ENCODE measurements at regions not wholly inside any gene's neighbourhood (a gene's known extent, or its start where the extent isn't known, plus 50 kb on each side); places are given as distances from the start of the nearest gene placed in this dataset.
"Not testable (repeated sequence)": the region's sequence is repeated elsewhere in the genome, so short reads cannot be mapped to it uniquely, and the experiment has no call there.

DNA sequence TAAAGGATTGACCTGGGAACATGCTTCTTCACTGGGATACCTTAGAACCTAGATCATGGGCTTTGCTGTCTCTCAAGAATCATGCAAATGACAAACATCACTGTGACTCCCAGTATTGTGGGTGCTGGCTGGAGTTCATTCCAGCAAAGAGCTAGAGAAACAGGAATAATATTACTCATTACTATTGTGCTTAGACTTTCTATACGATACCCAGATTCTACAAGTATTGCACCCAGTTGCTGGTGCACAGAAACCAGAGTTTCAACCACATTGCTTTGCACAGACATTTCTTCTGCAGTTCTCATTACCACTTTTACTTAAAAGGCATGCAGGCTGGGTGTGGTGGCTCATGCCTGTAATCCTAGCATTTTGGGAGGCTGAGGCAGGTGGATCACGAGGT is 220.4 kb upstream of the ZNF217 start:
- no peak for DNase-seq

DNA sequence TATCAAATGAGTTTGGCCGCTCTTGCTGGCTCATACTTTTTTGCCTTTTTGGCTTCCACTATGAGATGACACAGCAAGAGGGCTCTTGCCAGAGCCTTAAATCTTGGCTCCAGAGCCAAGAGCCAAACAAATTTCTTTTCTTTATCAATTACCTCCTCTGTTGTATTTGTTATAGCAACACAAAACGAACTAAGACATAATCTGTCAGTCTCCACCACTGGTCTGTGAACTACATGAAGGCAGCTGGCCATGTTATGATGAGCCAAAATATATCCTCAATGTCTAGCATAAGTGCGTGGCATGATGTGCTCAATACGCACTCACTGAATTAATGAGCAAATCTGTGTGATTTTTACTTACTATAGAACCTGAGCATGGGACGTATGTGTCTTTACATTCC is 220.0 kb upstream of the ZNF217 start:
- DNase-seq = no peak

DNA sequence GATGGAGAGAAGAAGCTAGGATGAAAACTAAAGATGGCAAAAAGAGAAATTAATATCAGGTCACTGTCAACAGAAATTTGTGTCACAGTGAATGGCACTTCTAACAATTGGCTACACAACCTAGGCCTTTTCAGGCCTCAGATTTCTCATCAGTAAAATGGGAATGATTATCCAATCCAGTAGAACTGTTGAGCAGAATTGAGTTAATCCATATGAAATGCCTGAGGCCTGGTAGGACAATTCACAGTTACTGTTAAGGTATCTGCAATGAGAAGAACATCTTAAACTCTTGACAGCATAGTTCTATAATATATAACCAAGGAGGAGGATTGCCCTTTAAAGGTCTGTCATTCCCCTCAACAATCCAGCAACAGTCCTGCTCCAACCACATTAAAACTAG is 217.9 kb upstream of the ZNF217 start:
- no peak for DNase-seq

DNA sequence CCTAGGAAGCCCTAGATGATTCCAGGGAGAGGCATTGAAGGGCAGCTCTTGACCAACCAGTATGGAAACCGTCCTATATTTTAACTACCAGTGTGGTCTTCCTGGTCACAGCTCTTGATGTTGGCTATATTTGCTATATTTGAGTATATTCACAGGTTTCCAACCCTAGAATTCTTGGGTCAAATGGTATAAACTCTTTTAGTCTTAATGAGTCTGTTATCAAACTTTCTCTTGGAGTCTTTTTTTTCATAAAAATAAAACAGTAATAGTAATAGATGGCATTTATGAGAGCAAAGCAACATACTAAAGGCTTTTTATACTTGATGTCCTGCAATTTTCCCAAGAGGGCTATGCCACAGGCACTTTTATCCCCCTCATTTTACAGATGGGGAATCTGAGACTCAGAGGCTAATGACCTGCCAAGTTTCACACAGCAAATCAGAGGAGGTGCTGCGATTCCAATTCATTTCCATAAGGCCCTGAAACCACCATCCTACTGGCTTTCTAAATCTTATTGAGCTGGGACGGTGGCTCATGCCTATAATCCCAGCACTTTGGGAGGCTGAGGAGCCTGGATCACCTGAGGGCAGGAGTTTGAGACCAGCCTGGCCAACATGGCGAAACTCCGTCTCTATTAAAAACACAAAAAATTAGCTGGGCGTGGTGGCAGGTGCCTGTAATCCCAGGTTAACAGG is 217.2 kb upstream of the ZNF217 start:
- no peak for DNase-seq

DNA sequence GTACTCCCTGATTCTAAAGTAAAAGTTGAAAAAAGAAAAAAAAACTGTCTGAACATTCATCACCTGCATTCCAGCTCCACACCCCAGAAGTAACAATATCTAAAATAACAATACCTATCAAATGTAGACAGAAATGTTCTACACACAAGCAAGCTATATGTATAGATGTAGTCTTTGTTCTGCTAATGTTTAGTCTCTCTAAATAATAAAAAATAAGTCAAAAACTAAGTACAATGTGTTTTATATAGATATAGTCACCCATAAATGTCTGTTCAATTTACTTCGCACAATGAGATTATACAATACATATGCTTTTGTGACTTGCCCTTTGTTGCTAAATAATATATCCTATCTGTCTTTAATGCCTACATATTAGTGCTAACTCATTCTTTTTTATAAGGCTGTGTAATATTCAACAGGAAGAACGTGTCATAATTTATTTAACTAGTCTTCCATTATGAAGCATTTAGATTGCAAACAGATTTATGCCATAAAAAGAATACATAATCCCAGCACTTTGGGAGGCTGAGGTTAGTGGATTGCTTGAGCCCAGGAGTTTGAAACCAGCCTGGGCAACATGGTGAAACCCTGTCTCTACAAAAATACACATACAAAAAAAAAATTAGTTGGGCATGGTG is 216.2 kb upstream of the ZNF217 start:
- no peak for DNase-seq

DNA sequence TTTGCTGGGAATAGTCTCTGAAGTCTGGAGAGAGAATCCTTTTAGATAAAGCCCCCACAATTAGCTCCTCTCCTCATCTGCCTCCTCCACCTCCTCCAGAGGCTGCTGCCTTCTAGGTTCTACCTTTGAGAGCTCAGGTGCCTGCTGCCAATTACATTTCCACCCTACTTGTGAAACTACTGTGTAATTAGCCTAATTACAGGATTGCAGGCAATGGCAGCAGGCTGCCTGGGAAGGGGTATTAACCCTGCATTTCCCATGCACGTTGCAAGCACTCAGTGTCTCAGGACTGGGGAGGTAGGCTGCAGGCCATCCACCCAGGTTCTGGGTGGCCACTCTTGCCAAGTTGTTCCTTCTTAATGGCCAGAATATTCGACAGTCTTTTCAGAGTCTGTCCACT is 215.6 kb upstream of the ZNF217 start:
- no peak for DNase-seq

DNA sequence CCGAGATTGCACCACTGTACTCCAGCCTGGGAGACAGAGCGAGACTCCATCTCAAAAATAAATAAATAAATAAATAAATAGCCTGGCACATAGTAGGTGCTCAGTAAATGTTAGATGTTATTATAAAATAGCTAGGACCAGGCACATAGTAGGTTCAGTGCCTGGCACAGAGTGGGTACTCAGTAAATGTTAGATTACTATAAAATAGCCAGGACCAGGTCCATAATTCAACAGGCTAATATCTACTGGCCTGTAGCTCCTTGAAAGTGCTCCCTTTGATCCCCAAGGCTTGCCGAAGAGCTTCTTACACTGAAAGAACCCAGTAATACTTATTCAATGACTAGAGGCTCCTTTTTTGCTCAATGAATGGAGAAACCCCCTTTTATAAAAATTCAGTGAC is 215.1 kb upstream of the ZNF217 start:
- DNase-seq = no peak

DNA sequence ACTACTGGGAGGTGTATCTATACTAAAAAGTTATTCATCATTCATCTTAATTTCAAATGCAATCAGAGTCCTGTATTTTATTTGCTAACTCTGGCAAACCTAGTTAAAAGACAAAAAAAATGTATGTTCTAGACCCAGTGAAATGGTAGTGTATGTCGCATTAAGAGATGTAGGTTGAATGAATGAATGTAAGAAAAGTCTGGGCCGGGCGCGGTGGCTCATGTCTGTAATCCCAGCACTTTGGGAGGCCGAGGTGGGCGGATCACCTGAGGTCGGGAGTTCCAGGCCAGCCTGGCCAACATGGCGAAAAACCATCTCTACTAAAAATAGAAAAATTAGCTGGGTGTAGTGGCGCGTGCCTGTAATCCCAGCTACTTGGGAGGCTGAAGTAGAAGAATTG is 214.7 kb upstream of the ZNF217 start:
- DNase-seq = not testable (repeated sequence)

DNA sequence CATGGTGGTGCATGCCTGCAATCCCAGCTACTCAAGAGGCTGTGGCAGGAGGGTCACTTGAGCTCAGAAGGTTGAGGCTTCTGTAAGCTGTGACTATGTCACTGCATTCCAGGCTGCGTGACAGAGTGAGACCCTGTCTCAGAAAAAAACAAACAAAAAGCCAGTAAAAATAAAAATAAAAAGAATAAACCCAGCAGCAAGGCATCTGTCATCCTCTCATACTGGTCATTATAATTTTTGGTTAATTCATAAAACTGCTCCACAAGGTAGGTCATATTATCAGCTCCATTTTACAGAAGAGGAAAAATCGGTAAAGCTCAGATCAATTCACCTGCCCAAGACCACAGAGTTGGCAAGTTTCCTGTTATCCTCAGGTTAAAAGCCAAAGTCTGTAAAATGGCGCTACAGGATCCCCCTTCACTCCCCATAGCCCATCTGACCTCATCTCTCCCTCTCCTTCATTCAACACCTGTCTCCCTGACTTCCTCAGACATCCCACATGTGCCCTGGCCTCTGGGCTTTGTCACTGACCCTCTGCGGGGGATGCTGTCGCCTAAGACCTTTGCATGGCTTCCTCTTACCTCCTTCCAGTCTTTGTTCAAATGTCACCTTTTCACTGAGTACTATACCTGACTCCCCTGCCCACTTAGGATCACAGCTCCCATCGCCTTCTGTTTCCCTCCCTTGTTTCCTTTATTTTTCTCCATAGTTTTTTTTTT is 213.2 kb upstream of the ZNF217 start:
- DNase-seq = no peak

DNA sequence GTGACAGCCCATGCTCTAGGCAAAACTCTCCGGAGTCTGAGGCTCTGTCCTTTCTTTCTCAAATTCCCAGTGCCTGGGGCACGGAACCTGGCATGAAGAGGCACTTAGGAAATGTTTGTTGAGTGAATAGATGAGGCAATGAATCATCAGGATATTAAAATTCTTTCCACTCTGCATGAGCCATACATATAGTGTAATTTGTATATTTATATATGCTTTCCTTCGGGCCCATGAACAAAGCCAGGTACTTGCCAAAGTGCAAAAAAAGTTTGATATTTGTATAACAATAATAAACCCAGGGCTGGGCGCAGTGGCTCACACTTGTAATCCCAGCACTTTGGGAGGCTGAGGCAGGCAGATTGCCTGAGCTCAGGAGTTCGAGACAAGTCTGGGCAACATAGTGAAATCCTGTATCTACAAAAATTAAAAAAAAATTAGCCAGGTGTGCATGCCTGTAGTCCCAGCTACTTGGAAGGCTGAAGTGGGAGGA is 212.3 kb upstream of the ZNF217 start:
- DNase-seq = no peak

DNA sequence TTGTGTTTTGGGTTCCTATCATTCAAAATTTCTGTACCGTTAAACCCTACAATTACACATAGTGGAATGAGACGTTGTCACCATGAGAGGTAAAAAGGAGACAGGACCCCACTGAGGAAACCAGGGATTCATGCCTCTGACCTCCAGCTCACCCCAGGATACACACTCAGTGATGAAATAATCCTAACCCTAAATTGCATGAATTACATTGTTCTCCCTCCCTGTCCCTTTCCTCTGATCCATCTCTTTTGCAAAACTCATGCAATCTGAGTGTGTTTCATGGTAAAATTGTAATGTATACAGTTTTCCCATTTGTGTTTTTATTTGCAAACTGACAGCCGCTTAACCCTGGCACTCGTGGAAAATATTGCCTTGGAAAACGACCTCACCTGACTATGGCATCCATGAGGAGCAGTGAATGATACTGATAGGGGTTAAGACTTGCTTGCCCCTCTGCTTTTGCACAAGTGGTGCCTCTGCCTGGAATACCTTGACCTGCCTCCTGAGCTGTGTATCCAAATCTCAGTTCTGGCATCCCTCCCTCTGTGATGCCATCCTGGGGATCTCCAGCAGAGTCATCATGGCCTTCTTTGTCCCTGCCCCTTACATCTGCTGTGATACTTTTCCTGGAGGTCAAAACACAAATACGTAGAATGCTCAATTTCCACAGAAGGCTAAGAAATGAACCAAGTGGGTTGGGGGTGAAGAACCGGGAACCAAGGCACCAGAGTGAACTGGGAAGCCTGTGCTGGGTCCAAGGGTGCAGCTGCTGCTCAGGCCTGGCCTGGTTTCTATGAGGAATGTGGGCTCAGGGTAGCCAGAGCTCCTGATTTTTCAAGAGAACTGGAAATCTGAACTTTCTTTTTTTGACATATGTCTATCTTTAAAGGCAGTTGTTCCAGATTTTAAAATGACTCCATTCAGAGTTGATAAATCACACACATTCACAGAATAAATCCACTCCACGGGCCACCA is 211.6 kb upstream of the ZNF217 start:
- no peak for DNase-seq

DNA sequence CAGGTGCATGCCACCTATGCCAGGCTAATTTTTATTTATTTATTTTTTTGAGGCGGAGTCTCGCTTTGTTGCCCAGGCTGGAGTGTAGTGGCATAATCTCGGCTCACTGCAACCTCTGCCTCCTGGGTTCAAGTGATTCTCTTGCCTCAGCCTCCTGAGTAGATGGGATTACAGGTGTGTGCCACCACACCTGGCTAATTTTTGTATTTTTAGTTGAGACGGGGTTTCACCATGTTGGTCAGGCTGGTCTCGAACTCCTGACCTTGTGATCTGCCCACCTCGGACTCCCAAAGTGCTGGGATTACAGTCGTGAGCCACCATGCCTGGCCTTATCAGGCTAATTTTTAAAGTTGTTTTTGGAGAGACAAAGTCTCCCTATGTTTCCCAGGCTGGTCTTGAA is 210.7 kb upstream of the ZNF217 start:
- DNase-seq = not testable (repeated sequence)

DNA sequence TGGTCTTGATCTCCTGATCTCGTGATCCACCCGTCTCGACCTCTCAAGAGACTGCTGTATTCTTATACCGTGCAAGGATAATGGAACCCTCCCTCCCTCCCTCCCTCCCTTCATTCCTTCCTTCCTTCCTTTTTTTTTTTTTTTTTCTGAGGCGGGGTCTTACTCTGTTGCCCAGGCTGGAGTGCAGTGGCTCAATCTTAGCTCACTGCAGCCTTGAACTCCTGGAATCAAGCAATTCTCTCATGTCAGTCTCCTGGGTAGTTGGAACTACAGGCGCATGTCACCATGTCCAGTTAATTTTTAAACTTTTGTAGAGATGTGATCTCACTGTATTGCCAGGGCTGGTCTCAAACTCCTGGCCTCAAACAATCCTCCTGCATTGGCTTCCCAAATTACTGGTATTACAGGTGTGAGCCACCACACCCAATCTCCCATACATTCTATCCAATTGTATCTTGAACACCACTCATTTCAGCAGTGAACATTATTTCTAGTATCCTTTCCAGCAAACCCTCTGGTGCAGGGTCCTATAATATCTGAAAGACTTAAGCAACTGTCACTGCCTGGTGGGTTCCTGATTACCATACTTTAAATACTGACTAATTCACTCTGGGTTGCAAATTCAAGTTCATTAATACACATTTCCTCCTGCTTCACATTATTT is 210.0 kb upstream of the ZNF217 start:
- no peak for DNase-seq

DNA sequence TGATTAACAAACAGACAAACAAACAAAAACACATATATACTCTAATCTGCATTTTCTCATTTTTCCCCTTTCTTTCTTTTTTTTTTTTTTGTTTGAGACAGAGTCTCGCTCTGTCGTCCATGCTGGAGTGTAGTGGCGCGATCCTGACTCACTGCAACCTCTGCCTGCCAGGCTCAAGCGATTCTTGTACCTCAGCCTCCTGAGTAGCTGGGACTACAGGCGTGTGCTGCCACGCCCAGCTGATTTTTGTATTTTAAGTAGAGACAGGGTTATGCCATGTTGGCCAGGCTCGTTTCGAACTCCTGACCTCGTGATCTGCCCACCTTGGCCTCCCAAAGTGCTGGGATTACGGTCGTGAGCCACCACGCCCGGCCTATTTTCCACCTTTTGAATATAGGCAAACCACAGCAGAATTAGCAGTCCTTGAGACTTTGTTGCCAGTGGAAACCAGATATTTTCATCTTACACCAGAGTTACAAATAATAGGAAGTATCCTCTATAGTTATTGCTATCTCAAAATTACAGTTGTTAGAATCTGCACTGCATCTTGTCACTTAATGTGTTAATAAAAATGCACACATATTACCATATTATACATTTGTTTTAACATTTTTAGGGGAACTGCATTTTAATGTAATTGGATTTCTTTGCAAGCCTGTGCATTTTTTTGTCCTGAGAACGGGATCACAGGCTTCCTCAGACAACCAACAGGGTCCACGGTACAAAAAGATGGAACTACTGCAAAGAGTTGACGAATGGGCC is 208.2 kb upstream of the ZNF217 start:
- no peak for DNase-seq

DNA sequence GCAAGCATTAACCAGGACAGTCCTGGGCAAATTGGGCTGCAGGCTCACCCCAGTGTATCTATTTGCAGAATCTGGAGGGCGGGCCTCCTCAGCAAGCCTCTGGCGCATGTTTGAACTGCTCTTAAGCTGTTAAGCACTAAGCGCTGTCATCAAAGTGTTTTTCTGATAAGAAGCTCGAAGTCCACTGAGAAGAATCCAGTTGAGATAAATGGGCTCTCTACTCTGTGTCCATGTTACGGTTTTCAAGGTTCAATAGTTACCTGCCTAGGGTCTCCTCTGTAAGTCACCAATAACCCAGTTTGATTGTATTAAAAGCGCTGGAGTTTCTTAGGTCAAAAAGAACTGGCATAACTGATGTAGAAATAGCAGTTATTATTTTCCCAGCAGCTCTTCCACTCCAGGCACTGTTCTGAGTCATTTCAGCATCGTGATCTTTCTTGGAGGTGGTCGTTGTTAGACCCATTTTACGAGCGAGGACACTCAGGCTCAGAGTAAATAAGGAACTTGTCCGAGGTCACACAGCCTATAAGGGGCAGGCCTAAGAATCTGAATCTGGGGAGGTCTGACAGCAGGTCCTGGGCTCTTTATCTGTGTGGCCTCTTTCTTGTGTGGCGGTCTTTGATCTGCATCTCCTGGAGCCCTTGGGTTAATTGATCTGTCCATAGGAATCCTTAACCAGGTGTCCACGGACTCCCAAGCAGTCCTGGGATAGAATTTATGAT is 207.4 kb upstream of the ZNF217 start:
- no peak for DNase-seq

DNA sequence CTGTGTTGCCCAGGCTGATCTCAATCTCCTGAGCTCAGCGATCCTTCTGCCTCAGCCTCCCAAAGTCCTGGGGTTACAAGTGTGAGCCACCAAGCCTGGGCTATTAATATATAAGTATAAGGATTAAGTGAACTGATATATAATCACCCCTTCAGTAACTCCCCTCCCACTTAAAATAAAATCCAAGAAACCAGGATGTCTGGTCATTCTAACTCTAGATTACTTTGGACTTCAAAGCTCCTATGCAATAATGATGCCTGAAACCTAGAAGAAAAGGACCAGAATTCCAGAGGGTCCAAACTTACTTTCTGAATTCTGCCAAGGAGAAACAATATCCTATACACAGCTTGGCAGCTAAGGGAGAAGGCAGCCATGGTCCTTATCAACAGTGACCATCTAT is 206.8 kb upstream of the ZNF217 start:
- no peak for DNase-seq

DNA sequence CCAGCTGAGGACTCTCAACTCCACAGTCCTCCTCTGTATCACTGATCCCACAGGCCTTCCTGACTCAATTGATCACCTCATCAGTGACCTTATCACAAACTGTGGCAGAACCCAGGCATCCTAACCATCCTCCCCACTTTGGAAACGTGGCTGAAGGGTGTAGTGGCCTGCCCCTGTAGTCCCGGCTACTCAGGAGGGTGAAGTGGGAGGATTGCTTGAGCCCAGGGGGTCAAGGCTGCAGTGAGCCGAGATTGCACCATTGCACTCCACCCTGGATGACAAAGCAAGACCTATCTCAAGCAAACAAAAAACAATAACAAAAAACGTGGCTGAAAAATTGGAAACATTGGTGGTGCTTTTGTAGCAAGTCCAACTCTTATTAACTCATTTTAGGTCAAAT is 203.4 kb upstream of the ZNF217 start:
- no peak for DNase-seq

DNA sequence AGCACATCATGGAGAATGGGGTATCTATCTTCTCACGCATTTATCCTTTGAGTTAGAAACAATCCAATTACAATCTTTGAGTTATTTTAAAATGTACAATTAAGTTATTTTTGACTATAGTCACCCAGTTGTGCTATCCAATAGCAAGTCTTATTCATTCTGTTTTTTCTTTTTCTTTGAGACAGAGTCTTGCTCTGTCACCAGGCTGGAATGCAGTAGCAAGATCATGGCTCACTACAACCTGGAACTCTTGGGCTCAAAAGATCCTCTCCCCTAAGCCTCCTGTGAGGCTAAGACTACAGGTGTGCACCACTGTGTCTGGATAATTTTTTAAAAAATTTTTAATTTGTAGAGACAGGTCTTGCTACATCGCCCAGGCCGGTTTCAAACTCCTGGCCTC is 201.5 kb upstream of the ZNF217 start:
- no peak for DNase-seq

DNA sequence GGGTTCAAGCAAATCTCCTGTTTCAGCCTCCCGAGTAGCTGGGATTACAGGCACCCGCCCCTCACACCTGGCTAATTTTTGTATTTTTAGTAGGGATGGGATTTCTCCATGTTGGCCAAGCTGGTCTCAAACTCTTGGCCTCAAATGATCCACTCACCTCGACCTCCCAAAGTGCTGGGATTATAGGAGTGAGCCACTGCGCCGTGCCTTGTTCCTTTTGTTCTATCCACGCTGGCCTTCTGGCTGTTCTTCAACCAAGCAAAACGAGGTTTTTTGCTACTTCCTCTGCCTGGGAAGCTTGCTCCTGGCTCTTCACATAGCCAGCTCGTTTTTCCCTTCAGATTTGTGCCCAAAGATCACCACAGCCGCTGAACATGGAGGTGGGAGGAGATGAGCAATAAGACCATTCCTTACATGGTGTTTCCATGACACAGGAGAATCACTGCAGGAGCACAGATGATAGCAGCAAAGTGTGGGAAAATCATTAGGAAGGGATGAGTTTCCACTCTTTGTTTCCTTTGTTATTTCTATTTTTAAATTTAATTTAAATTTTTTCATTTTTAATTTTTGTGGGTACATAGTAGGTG is 201.0 kb upstream of the ZNF217 start:
- no peak for DNase-seq

DNA sequence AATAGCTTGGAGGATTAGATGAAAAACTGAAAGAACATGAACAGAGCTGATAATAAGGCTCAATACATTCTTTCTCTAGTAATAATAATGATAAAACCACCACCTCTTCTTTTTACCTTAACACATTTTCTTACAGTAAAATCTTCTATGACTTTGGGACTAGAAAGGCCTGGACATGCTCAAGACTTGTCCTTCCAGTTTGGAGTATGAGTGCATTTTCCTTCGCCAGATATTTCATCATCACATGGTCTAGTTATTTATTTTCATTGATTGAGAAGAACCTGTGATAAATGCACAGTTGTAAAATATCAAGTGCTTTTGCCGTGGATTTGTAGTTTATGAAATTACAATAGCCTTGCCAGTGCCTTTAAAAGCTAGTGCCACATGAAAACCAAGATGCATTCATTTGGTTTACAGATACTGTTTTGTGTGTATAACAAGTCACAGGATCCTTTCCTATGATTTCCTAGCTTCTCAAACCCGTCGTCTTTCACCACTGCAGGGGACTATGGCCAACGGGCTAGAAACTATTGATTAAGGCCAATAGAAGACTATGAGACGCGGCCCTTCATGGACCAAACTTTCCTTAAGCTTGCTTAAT is 200.2 kb upstream of the ZNF217 start:
- DNase-seq = no peak

Data from left hindlimb (tissue), 1 donor.